Loucy (cell line): ENCODE measurements at regions not wholly inside any gene's neighbourhood (a gene's known extent, or its start where the extent isn't known, plus 50 kb on each side); places are given as distances from the start of the nearest gene placed in this dataset.

Source experiments
- CTCF ChIP-seq: fragments of 200-600 bp; sonication (generic); conservative IDR thresholded peaks from 2 replicates; pipeline ENCODE4 v1.5.1; 2014; ENCODE audit warnings: mild to moderate bottlenecking, antibody characterized with exemption, low read length
- EZH2phosphoT487 ChIP-seq: fragments of 200-600 bp; IDR thresholded peaks from 2 replicates; pipeline ENCODE4 v1.6.1; 2018; ENCODE audit warnings: antibody characterized with exemption, mild to moderate bottlenecking, moderate library complexity, borderline replicate concordance

- TF ChIP-seq CTCF (no peak), EZH2phosphoT487 (no peak)
Observed at GRCh38 chr14:76678244-76678800, 82.9 kb upstream of the VASH1 start.
